NCI-H82 treated with DMSO at 0.1 percent for 48 hours (cell line): ENCODE measurements at regions not wholly inside any gene's neighbourhood (a gene's known extent, or its start where the extent isn't known, plus 50 kb on each side); places are given as distances from the start of the nearest gene placed in this dataset.
"Not testable (repeated sequence)": the region's sequence is repeated elsewhere in the genome, so short reads cannot be mapped to it uniquely, and the experiment has no call there.

Experiments used
- DNase-seq: peaks from one replicate; lab custom pipeline; 2025; ENCODE audit not compliant: unreplicated experiment; lab: John Stamatoyannopoulos, UW

DNA sequence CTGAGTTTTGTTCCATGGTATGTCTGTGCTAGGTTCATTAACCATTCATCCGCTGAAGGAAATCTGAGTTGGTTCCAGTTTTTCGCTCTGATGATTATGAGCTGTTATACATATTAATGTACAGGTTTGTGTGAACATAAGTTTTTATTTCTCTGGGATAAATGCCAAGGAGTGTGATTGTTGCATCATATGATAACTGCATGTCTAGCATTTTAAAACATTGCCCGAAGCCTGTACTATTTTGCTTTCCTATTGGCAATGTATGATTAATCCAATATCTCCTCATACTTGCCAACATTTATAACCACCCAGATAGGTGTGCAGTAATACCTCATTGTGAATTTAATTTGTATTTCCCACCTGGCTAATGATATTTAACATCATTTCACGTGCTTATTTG is 322.7 kb downstream of the ZNF326 start:
- no peak for DNase-seq

DNA sequence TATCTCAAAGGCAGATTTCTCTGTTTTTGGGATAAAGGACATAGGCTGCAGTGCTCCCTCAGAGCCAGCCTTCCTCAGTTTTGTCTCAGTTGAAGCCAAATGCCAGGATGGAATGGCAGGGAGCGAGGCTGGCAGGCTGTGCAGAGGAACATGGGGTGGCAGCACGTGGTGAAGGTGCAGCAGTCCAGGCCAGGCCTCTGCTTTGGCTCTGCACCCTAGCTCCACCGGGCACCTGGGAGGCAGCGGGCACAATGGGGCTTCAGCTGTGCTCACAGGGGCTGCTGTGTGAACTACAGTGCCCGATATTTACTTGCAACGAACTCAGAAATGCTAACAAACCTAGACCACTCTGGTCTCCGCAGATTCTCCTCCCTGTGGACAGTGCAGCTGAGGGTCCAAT is 319.6 kb downstream of the ZNF326 start:
- no peak for DNase-seq

DNA sequence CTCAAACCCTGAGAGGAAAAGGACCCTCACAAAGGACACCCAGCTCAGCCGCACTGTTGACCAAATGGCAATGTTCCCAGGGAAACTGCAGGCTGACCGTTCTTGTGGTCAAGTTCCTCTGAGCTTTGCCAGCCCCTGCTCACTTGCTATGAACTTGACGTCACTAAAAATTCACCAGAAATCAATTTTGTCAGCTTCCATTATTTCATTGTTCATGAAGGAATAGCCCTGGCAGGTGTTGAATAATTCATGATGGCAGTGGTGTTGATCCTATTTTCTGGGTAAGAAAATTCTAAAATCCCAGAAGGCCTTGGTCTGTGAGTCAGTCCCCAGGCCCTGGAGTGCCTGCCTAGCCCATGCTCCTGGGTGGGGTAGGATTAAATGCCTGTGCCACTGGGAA is 318.9 kb downstream of the ZNF326 start:
- DNase-seq: no peak

DNA sequence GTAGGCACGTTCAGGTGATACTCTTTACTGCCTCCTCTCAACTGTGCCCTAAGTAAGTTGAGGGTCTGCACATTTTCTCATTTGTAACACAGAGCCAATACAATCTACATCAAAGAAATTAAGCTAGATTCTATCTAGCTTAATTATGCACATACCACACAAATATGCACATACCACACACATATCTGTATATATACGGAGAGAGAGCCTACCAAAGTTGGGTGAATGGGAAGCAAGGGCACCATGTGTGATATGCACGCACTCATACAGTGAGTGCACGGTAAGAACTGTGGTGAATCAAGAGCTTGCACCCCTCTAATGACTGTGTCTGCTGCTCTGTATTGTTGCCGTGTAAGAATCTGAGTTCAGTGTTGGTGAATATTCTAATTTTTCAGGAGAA is 314.9 kb downstream of the ZNF326 start:
- DNase-seq: no peak

DNA sequence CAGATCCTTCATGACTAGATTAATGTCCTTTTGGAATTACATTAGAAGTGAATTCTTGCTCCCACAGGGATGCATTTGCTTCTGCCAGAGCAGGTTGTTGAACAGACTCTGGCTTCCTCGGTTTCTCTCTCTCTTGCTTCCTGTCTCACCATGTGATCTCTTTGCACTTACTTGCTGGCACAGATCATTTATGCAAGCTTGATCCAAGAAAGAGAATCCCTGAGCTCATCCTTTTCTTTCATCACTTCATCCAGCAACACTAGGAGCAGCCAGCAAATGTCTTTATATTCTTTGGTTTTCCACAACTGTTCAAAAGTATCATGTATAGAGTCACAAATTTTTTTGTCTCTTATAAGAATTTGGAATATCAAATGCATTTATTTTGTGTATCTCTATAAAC is 313.5 kb downstream of the ZNF326 start:
- no peak for DNase-seq

DNA sequence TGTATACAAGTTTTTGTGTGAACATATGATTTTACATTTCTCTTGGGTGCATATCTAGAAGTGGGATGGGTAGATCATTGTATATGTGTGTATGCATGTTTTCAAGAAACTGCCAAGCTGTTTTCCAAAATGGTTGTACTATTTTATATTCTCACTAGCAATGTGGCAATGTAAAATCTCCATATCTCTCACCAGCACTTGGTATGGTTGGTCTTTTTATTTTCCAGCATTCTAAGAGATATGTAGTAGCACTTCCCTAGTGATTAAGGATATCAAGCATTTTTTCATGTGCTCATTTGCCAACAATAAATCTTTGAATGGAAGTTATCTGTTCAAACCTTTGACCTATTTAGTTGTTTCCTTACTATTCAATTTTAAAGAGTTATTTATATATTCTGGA is 310.7 kb downstream of the ZNF326 start:
- DNase-seq: no peak

DNA sequence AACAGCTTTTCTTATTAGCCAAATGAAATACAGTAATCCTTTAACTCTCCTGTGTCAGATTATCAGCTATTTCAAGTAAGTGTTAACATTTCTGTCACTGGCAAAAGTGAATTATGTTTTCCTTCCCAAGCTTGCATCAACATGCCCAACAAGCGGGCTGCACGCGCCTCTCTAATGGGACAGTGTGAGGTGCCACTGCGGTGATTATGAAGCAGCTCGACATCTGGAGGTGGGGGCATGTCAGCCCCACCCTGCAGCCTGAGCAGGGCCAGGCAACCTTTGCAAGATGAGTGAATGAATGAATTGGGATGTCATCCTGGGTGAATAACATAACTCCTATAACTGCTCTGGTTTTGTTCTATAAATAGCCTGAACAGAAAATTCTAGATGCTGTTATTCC is 301.4 kb downstream of the ZNF326 start:
- DNase-seq: no peak

DNA sequence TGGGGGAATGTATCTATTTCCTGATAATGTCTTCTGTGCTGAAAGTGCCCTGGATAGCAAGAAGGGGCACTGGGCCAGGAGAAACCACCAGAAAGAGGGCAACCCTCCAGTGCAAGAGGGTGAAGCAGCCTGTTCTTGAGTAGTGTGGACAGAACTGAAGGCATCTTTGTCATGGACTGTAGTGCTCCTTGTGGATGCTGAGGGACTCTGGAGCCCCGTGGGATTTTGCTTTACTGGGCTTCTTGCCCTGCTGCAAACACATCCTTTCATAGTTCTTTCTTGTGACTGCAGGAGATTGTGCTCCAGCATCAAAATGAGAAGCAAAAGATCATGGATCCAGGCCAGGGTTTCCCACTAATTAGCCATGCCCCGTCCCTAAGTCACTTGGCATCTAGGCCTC is 300.6 kb downstream of the ZNF326 start:
- no peak for DNase-seq

DNA sequence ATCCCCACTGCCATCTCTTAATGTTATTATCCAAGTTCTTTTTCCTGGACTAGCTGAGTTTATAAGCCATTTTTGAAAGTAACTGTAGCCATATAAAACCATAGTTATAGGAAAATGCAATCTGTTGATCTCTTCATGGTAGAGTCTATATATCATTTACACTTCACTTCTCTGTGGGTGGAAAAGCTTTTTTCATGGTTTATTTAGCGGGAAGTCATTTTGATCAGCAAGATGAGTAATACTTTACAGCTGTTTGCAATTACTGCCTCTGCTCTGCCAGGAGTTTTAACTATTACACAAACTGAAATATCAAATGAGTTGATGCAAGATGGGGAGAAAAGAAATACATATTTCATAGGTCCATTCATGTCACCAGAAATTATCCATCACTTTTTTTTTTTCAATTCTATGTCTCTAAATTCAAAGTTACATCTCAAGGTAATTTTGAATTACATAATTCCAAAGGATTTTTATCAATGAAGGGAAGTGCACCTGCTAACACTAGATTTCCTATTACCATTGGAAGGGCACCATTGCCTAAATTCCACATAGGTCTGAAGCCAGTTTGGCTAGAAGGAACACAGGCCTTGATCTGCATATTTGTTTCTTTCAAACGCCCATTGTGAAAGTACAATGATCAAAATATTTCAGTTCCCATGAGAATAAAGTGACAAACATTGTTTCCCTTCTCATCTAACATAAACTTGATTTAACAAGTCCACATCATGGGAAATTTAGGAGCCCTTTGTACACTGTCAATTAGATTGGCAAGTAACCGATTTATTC is 296.7 kb downstream of the ZNF326 start:
- DNase-seq: no peak

DNA sequence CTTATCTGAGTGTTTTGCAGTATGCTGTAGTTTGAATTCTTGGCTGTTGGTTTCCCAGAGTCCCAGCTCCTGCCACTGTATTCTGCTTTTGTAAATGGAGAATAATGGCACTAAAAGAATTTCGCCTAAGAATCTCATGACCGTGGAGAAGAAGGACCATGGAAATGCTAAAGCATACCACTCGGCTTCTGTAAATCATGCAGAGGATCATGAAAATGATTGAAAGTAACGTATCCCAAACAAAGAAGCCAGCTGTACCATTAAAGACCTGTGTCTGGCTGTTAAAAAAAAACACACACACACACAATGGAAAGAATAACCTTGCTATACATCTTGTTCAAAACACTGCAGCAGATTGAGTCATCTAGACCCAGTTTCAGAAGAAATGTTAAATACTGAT is 287.9 kb downstream of the ZNF326 start:
- no peak for DNase-seq

DNA sequence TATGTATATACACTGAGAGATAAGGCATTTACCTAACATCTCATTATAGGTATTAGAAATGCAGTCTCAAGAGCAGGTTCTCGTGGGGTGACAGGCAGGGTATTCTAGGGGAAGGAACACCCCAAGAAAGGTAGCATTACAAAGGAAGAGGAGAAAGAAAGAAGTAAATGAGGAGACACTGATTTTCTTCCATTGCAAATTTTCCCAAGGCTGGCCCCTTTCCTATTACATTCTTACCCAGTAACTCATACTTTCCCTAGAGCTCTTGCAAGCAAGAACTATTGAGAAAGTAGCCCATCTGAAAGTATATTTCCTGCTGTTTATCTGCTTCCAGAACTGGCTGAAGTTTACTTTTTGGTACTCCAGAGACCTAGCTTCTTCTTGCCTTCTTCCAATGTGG is 287.0 kb downstream of the ZNF326 start:
- not testable (repeated sequence) for DNase-seq

DNA sequence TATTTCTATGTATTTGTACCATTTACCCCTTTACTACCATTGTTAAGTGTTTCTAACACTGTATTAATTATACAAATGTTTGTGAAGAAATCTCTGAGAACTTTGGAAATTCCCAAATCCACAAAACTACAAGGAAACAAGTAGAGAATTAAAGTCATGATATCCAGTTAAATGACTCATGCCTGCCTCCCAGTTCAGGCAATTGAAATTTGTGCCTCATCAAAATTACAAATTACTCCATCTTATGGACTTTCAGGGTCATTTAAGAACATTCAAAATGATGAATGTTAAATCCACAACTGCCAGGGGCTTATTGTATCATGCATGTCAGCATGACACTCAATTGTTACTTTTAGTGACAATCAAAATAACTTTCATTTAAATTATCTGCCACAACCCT is 282.4 kb downstream of the ZNF326 start:
- no peak for DNase-seq

DNA sequence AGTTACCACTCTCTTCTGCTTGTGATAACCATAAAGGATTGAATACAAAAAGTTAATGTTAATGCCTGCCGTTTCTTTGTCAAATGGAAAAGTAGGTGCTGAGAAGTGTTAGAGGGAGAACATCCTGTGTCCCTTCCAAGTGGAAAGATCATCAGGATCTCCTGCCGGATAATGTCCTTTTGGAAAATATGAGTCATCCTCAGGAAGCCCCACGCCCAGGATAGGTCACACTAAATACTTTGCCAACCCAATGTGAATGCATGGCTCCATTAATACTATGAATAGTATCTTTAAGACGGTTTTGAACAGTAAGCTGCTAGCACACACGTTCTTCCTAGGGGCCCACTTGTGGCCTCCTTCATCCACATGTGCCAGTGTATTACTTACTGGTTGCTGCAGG is 279.5 kb downstream of the ZNF326 start:
- DNase-seq: no peak

DNA sequence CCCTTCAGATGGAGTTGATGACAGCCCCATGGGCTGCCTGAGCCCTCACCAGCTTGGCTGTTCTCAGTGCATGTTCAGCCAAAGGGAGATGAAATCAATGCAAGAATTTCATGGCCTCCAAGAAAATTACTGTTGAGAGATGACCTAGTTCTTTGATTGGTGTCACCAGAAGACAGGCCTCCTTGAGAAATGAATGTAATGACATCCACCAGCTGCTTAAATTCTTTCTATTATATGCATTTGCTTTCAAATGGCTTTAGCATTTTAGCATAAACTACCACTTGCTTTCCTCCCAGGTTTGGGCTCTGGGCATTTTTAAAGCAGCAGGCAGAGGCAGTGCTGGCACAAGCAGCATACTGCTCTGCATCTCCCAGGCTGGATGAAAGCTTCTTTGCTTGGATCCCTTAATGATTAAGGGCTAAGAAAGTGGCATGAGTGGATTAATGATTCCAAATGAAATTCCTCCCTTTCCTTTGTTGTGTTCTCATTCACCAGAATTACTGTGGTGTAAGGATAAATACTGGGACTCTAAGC is 278.4 kb downstream of the ZNF326 start:
- peak; percentile 12 for DNase-seq

DNA sequence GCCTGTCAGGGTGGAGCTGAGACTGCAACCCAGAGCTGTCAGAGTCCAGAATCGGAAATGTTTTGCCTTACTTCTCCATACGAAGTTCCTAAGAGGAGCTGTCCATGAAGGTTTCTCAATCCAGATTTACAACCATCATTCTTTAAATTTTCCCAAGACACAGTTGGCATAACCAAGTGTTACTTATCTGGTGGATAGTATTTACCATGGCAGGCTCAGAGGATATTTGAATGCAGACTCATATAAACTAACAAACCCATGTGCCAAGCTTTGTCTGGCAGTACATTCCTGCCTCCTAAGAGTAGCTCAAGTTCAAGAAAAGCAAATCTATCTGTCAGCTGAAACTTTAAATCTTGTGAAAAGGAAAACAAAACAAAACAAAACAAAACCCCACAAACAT is 267.9 kb downstream of the ZNF326 start:
- no peak for DNase-seq

DNA sequence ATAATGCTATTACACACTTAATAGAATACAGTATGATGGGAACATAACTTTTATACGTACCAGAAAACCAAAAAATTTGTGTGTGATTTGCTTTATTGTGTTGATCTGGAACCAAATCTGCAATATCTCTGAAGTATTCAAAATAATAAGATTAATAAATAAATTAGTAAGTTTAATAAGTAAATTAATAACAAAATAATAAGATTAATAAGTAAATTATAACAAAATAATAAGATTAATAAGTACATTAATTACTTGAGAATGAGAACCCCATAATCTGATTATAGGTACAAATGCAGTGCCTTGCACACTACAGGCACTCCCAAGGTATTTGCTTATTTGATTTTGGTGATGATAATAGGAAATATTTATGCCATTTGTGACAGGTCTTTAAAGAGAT is 267.4 kb downstream of the ZNF326 start:
- no peak for DNase-seq

DNA sequence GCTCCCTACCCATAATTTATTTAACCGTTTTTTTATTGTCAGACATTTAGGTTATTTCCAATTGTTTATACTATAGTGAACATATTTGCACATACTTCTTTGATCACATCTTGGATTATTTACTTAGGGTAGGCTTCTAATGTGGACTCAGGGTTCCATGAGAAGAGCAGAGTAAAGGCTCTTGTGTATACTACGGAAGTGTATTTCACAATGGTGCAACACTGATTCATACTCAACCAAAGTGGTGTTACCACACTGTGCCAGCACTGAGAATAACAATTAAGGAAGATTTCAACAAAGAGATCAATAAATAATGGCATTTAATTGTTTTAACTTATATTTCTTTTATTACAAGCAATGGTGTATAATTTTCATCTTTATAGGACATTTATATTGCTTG is 251.2 kb downstream of the ZNF326 start:
- DNase-seq: no peak

DNA sequence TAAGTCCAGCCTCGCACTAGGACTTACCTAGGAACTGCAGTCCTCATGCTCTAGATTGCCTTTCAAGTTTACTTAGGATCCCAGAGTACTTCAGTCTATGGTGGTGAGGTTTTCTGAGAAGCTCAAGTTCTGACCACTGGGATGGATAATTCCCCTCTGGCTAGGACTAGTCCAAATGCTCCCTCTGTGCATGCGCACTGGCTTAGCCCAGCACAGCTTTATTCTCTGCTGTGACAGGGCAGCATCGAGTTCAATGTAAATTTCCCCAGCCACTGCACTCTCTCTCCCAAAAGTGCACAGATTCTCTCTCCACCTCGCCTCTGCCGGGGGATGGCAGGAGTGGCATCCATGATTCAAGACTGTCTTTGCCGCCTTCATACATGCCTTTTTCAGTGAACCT is 241.6 kb downstream of the ZNF326 start:
- no peak for DNase-seq

DNA sequence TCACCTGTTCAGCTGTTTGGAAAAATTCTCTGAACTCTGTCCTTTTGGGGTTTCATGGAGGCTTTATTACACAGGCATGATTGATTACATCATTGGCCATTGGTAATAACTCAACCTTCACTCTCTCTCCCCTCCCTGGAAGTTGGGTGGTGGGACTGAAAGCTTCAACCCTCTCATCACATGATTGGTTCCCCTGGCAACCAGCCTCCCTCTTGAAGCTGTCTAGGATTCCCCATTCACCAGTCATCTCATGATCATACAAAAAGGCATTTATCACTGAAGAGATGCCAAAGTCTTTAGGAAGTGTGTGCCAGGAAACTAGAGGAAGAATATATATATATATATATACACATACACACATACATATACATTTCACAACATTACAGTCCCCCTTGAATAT is 228.5 kb downstream of the ZNF326 start:
- no peak for DNase-seq

DNA sequence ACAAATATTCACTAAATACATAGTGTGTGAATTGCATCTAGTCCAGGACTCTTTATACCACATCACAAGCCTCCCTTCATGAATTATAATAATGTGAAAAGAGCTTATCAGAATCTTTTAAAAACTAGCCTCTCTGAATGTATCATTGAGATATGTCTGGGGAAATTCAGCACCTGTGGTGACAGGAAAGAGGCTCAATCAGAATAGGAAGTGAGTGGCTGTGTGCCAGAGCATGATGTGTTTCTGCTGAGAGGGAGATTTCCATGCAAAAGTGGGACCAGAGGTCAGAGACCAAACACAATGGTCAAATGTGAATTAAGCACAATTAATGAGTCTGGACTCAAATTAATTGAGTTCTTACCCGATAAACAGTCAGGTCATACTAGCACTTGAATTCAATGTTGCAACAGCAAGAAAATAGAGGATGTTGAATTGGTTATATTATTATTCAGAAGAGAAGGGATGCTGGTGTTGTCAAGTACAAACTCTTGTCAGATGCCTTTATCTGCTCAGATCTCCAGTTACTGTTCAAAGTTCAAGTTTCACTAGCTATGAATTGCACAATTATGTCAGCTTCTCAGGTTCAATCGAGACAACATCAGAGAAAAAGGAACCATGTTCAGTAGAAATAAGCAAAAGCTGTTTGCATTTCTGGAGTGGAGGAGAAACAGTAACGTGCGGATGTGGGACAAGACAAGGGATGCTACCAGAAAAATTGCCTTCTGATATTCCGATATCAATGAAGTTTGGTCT is 226.2 kb downstream of the ZNF326 start:
- no peak for DNase-seq

DNA sequence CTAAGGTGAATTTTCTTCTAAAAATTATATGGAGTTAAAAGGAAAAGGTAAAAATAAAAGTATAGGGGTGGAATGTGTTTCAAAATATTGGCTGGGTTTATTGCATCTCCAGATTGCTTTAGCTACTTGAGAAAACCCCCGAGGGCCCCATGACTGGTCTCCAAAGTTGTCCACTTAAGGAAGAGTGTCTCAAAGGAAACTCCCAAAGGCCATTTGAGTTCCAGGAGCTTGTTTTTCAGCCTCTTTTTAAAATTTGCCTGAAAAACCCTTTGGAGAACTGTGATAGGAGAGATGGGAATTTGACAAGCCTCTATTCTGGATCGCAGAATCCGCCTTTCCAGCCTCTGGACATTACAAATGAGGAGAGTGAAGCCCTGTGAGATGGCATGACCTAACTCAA is 225.6 kb downstream of the ZNF326 start:
- no peak for DNase-seq

DNA sequence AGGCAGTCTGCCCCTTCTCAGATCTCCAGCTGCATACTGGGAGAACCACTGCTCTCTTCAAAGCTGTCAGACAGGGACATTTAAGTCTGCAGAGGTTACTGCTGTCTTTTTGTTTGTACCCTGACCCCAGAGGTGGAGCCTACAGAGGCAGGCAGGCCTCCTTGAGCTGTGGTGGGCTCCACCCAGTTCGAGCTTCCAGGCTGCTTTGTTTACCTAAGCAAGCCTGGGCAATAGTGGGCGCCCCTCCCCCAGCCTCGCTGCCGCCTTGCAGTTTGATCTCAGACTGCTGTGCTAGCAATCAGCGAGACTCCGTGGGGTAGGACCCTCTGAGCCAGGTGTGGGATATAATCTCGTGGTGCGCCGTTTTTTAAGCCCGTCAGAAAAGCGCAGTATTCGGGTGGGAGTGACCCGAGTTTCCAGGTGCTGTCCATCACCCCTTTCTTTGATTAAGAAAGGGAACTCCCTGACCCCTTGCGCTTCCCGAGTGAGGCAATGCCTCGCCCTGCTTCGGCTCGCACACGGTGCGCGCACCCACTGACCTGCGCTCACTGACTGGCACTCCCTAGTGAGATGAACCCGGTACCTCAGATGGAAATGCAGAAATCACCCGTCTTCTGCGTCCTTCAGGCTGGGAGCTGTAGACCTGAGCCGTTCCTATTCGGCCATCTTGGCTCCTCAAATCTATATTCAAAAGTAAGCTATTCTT is 224.4 kb downstream of the ZNF326 start:
- not testable (repeated sequence) for DNase-seq
